ENCODE measurements at regions not wholly inside any gene's neighbourhood (a gene's known extent, or its start where the extent isn't known, plus 50 kb on each side); places are given as distances from the start of the nearest gene placed in this dataset.
"Not testable (repeated sequence)": the region's sequence is repeated elsewhere in the genome, so short reads cannot be mapped to it uniquely, and the experiment has no call there.

DNA sequence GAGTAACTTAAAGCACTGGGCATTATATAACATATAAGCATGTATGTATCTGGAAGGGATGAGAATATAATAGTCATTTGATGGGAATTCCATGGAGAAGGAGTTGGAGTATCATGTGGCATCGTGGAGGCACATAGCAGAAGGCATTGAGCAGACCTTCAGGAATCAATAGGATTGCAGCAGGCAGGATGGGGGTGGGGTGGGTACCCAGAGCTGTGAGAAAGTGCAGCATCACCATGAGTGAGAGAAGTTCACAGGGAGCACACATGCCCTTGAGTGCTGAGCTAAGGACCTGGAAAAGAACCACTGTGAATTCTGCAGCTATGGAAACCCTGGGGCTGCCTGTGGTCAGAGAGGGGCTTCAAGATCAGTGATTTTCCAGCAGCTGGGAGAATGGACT, 57.3 kb downstream of the MED10 start:
- no peak for DNase-seq

DNA sequence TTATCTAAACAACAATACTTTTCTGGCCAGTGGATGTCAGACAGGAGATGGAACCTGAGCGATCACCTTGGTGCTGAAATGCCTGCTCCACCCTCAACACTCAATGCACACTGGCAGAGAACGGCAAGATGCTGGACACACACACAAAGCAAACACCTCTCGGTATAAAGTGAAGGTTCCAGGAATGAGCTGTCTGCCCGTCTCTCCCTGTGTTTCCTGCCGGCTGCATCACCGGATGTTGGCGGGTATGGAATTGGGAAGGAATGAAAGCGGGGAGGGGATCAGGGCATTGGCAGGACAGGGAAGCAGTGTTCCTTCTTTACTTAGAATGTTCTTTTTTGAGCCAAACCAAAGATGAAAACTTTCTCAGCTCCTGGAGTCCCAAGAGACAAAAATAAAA, 59.2 kb downstream of the MED10 start:
- no peak for DNase-seq

DNA sequence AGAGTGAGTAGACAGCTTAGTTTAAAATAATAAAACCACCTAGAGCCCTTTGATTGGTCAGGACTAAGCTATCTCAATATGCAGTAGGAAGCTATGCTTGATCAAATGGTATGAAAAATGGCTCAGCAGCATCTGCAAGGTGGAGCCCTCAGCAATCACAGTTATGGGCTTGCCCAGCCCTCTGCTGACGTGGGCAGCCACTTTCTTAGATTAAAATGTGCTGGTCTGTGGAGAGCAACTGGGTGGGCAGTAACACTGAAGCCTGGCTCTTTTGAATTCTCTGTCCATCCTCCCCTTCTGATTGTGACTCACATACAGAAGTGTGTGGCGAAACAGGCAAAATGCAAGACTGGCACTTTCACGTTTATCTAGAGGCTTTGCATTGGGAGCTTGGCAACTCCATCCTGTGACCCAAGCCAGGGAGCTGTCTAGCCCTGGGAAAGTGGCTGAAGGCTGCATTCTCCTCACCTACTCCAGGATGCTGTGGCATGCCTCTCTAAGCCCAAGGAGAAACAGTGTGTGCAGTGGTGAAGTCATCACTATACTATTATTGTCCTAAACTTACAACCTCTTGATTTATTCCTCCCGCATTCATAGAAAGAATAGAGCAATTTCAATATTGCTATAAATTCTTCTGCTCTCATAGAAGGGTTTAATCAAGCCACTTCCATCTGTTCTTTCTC, 61.1 kb downstream of the MED10 start:
- no peak for DNase-seq

DNA sequence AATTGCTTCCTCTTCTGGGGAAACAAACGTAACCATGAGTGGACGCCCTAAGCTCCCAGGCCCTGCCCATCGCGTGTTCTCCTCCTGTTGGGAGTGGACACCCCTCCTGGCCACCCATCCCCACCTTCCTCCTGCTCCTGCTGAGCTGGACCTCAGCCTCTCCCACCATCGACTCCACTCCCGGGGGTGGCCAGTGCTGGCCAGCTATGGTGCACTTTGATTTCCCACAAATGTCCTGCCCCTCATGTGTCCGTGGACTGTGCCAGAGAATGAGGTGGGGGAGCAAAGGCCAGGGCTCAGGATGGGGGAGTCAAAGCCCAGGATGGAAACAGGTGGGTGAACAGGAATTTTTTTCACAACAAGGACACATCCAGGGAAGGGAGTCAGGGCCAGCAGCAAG, 62.8 kb downstream of the MED10 start:
- DNase-seq: no peak

DNA sequence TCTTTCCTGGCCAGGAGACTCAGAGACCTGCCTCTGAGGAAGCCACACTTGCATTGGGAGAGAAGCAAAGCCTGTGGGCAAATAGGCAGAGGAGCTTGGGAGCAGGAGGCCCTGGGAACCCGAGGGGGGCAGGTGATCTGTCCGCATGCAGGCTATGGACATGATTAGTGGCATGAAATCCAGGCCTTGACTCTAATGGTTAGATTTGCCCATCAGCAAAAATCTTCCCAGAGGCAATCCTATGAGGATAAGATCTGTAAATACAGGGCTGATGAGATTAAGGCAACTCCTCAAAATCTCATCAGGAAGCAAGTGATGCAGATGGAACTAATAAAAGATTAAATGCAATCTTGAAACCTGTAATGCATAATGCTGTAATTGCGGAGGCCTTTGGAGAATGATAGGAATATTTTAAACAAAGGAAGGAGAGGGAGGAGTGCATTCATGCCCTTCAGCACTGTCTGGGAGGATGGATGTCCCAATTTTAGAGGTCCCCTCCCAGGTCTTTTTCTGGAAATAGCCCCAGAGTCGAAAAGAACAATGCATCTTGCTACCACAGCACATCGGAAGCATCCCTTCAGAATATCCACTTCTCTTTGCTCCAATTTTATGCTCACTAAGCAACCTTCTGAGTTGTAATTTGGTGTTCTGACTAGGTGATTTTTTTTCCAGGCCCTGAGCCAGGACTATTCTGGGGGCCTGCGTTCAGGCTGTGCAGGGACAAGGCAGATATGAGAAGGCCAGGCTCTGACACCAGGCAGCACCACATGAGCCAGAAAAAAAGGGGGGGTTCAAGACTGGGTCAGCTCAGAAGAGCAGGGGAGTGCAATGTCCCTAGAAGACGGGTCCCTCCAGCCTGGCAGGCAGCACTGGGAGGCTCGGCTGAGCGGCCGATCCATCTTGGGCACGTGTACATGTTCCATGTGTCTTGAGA, 66.5 kb downstream of the MED10 start:
- no peak for DNase-seq

DNA sequence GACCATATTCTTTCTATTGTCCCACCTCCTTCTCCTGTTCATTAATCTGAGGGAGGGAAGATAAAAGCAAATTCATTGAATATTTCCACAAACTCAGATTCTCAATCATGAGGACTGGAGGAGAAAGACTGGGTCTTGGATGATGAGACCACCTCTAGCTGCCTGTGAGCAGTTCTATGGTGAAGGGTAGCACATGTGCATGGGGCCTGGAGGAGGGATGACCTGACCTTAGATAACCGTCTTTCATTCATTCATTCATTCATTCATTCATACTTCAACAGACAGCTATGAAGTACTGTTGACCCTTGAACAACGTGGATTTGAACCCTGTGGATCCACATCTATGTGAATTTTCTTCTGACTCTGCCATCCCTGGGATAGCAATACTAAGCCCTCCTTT, 68.4 kb downstream of the MED10 start:
- no peak for DNase-seq

DNA sequence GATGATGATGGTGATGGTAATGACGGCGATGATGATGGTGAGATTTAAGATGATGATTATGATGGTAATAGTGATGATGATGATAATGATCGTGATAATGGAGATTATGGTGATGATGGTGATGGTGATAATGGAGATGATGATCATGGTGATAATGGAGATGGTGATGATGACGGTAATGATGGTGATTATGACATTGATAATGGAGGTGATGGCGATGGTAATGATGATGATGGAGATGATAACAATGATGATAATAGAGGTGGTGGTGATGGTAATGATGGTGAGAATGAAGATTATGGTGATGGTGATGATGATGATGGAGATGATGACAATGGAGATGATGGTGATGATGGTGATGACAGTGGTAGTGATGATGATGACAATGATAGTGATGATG, 69.7 kb downstream of the MED10 start:
- DNase-seq: no peak

DNA sequence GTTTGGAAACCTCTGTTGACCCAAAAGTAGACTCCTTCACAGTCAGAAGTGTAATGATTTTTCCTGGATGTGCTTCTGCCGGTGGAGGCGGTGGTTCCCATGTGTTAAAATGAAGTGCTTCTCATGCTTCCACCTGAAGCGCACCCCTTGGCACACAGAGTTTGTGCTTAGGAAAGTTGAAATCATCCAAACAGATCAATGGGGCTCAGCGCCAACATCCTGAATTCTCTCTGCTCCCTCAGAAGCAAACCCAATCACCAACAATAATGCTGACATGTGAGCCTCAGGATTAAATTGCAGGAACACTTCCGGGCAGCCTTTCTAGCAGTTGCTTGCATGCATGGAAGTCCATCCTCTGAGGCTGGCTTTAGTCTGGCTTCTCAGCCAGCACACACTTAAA, 71.0 kb downstream of the MED10 start:
- no peak for DNase-seq

DNA sequence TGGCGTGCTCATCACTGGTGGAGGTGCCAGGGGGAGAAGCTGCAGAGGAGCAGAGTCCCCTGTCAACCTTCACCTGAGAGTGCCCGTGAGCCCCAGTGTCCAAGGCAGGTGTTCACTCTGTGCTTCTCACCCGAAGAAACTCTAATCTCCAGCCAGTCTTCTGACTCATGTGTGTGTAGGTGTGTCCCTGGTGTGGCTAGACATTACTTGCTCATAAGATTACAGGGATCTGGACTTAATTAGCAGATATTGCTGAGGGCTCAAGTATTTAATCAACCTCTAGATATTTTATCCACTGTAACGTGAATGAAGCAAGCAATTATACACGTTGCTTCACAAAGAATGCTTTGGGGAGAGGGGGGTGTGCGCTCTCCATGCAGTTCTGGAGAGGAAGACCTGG, 72.5 kb downstream of the MED10 start:
- DNase-seq: no peak

DNA sequence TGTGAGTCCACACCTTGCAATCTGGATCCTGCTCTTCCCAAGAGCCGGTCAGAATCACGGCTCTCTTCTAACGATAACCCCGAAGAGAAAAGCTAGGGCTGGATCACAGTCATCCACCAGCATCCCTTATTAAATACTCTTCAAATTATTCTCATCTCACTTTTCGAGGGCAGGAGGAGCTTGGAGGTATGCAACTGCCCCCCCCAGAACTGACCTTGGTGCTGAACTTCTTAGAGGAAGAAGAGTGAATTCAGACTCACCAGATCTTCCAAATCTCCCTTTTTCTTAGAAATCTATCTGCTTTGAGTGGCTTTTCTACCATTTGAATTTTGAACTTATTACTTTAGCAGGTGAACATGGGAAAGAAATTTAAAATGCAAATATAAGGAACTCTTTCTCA, 75.7 kb downstream of the MED10 start:
- DNase-seq: no peak

DNA sequence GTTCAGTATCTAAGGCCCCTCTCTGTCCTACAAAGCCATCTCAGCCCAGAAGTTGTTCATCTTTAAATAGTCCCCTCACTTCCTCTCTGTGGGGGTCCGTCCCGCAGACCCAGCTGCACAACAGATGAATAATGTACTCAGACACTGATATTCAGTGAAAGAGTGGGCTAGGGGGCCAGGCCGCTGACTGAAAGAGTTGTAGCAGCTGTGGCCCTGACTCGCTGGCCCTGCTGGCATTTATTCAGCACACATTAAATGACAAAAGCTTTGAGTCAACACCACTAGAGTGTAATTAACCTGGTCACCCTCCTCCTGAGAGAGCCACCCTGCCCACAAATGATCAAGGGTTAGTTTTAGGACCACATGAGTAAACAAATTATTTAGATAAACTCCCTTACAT, 76.3 kb downstream of the MED10 start:
- DNase-seq: no peak

DNA sequence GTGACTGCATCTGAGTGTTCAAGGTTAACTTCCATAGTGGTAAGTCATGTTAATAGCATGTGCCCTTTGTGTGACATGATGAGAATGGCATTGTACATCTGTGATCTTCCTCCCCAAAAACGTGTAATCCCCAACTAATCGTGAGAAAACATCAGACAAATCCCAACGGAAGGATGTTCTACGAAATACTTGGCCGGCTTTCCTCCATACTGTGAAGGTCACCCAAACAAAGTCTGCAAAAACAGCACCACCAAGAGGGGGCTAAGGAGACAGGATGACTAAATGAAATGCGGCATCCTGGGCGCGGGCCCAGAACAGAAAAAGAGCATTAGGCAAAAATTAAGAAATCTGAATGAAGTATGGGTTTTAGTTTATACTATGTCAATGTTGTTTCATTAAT, 81.8 kb downstream of the MED10 start:
- DNase-seq: no peak

DNA sequence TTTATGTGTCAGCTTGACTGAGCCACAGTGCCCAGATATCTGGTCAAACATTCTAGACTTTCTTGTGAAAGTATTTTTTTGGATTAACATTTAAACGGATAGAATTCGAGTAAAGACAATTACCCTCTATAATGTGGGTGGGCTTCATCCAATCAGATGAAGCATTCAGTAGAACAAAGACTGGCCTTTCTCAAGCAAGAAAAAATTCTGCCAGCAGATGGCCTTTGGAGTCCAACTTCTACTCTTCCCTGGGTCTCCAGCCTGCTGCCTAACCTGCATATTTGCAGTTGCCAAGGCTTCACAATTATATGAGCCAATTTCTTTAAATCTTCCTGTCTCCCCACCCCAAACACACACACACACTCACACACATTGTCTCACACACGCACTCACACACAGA, 86.4 kb downstream of the MED10 start:
- no peak for DNase-seq

DNA sequence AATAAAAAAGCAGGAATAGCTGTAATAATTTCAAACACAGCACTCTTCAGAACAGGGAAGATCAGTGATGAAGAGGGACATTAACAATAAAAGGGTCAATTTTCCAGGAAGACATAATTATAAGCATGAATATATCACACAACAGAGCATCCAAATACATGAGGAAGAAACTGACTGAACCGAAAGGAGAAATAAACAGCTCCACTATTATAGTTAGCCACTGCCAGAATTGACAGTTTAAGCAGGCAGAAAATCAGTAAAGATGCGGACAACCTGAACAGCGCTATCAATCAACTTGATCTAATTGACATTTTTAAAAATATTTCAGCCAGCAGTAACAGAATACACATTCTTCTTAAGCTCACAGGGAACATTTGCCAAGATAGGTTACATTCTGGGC, 89.1 kb downstream of the MED10 start:
- DNase-seq: no peak

DNA sequence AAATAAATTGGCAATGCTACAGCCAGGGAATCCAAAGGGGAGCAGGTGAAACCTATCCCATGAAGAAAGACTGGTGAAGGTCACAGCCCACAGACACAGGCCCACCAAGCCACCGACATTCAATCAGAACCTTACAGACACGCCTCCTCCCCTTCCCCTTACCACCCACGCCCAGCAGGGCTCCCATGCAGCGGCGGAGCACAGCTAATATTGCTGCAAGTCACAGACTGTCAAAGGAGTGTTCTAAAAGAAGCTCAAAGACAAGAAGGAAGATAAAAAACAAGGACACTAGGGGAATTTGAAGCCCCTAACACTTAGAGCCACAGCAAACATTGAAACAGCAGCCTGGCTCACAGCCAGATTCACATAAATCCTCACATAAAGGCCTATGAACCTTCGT, 91.2 kb downstream of the MED10 start:
- no peak for DNase-seq

DNA sequence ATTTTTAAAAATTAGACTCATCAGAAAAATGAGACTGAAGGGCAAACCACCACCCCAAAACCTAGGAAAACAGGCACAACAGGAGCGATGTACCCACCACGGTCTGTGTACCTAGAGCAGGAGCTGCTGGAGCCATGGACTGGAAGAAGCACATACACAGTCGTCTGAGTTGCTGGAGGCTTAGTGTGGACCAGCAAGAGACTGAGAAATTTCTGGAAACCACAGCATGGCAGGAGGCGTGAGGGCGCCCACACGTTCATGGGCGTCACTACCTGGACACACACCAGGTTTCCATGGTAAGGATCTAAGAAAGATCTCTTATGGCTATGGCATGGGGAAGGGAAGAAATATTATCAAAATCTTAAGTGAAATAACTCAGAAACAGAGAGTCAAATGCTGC, 91.9 kb downstream of the MED10 start:
- DNase-seq: no peak

DNA sequence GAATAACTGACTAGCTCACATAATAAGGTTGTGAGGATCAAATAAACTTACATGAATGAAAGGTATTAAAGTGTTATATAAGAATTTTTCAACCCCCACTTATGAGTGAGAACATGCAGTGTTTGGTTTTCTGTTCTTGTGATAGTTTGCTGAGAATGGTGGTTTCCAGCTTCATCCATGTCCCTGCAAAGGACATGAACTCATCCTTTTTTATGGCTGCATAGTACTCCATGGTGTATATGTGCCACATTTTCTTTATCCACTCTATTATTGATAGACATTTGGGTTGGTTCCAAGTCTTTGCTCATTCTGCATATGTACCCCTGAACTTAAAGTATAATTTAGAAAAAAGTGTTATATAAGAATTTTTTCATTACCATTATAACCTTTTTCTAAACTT, 93.9 kb downstream of the MED10 start:
- not testable (repeated sequence) for DNase-seq

DNA sequence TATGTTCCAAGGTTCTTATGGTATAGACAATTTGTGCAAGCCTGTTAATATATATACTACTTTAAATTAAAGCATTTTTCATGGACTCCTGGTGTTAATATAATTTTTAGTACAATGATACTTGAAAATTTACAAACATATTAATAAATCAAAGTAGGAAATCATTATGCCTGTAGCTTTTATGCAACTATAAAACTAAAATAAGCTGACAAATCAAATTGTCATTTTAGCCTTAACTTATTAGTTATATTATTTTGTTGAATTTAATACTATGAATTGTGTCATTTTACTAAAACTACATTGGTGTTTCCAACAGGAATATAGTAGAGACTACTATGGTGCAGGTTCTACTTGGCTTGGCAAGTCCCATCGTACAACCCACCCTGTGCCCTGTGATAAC, 96.0 kb downstream of the MED10 start:
- no peak for DNase-seq

DNA sequence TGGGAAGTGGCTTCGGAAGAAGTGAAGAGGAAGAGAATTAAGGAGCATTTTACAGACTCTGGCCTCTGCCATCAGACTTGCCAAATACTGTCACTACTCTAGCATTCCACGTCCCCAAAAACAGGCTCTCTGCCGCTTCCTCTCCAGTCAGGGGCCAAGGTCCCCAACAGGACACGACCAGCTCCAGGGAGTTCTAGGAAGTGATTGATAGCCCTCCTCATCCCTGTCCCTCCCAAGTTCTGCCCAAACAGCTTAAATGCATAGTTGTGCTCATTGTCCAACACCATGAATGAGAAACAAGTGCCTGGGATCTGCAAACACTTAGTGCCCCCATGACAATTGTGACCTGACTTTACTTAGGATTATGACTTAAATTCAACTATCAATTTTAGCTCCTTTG, 96.5 kb downstream of the MED10 start:
- DNase-seq: no peak

DNA sequence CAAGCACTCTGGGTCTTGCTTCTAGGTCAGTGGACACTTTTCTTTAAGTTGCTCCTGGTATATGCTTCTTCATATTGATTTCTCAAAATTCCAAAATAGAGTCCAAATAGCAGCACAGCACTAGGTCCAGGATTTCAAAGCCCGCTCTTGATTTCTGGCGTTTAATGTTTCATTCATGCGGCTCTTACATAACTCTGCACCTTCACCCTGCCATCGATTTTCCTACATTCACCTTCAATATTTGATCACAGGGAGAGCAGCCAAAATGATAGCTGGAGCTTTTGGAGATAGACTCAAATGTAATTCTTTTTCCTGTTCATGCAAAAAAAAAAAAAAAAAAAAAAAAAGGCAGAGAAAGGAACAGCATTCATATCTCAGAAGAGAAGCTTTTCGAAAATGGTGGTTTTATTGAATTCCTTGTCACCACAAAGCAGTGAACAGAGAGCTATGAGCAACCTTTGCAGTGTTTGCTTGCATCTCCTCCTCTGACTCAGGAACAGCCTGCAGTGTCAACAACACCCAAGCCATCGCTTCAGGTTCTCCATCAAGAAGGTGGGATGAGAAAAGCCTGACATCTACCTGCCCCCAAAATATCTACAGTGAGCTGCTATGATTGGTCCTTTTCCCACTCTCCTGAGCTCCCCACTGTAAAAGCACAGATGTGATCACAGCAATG, 97.8 kb downstream of the MED10 start:
- DNase-seq: no peak

DNA sequence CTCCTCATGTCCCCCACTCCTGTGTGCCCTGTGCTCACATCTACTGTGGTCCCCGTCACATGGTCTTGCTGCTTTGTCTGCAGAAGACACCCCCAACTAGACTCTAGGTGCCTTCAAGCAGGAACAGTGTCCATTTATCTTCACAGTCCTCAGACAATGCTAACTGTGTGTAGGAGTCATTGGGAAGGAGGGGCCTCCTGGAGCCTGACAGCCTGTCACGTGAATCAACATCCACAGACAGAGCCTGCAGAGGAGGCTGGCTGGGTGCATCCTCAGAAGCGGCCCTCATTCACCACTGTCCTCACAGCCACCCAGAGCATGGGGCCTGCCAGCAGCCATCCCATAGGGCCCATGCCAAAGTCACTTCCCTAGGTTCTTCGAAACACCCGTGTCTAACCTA, 98.7 kb downstream of the MED10 start:
- peak; percentile 25 to 29 for DNase-seq

DNA sequence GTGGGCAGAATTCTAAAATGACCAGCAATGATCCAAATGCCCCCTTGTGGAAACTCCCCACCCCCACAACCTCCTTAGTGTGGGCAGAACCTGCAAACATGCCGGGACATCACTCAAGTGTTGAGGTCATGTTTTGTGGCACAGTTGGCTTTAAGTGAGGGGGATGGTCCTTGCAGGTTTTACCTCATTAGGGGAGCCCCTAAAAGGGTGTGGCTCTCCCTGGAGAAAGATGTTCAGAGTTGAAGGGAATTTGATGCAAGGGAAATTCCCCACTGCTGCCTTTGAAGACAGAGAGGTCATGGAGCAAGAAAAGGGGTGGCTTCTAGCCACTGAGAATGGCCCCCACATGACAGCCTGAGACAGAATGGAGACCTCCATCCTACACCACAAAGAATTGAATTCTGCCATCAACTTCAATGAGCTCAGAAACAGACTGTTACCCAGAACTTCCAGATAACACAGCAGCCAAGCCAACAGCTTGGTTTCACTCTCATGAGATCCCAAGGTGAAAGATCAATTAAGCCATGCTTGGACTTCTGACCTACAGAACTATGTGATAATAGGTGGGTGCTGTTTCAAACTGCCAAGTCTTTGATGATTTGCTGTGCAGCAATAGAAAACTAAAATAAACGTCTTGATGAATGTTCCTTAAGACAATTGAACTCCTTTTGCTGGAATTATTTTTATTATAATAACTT, 103.4 kb downstream of the MED10 start:
- DNase-seq: no peak

DNA sequence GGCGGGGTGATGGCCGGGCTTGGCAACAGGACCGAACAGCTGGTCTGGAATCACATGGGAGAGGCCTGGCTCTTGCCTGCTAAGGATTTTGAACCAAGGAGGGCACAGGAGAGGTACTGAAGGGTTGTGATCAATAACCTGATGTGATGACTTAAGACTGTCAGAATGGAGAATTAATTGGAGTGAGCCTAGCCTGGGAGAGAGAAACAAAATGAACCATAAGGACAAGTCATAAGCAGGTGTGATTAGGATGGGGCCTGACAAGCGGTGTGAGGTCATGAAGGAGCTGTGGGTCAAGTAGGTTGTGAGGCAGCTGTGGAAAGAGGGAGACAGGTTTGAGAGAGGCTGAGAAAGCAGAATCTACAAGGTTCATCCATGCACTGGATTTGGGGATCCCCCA, 104.6 kb downstream of the MED10 start:
- DNase-seq: no peak
